GM18505 (cell line): ENCODE measurements at regions not wholly inside any gene's neighbourhood (a gene's known extent, or its start where the extent isn't known, plus 50 kb on each side); places are given as distances from the start of the nearest gene placed in this dataset.

Experiments
- ATAC-seq: cut with Tn5 transposase; IDR thresholded peaks from one replicate; pipeline ENCODE4 v1.9.1; 2021; ENCODE audit not compliant: unreplicated experiment
- POLR2A ChIP-seq: IDR thresholded peaks from 4 replicates; pipeline ENCODE4 v1.6.1; 2011; ENCODE audit warnings: borderline replicate concordance; ENCODE audit not compliant: insufficient read depth, insufficient read length; ENCODE audit errors: extremely low read depth

GRCh38 chr13:74973935-74974879 is 507.8 kb downstream of the TBC1D4 start:
- TF ChIP-seq POLR2A, result no peak
- no peak for ATAC-seq

GRCh38 chr13:74969419-74969818 is 512.5 kb downstream of the TBC1D4 start:
- no peak for ATAC-seq
- TF ChIP-seq POLR2A, result no peak

DNA sequence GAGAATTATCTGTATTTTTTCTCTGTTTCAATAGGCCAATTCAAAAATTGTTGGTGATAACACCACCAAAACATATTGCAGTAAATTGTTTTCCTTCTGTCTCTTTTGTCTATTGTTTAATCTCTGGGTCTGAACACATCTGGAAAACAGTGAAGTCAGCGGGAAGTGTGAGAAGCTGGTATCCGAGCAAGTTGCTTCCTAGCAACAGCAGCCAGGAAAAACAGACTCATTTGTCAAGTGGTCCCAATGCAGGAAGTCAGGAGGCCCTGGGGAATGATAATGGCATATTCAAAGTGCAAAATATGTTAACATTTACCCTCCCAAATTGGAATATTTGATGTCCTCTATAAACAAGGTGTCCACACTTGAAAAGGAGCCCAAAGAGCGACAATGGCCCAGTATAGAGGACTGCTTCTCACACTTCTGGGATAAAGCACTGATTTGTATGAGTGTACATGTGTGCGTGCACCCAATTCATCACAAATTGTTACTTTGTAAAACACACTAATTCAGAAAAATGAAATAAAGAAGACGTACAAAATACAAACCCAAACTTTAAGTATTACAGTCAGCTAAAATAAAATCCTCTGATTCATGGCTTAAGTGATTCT is 515.0 kb downstream of the TBC1D4 start:
- no peak for ATAC-seq
- no peak for TF ChIP-seq POLR2A

DNA sequence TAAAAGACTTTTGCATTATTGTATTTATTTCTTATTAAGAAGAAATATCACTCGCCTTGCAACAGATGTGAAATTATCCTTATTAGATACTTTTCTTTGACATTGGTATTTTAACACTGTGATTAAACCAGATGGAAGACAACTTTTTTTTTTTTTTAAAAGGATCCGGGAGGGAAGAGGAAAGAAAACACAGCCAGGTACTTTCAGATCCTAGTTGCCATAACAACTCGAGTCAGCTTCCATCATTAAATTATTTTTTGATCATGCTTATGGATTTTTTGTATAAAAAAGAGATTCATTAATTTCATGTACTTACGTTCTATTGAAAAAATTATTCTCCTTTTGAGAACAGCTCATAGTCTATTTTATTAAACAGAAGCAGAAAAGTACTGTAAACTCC is 515.7 kb downstream of the TBC1D4 start:
- no peak for TF ChIP-seq POLR2A
- ATAC-seq, result no peak

DNA sequence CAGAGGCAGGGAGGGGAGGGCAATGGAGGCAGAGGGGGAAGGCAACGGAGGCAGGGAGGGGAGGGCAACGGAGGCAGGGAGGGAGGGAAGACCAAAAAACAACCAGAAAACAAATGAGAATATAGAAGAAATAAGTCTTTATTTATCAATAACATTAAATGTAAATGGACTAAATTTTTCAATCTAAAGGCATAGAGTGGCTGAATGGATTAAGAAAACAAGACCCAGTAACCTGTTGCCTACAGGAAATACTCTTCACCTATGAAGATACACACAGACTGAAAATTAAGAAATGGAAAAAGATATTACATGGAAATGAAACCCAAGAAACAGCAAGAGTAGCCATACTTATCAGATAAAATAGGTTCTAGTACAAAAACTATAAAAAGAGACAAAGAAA is 536.3 kb downstream of the TBC1D4 start:
- TF ChIP-seq POLR2A, result no peak
- ATAC-seq, result no peak

DNA sequence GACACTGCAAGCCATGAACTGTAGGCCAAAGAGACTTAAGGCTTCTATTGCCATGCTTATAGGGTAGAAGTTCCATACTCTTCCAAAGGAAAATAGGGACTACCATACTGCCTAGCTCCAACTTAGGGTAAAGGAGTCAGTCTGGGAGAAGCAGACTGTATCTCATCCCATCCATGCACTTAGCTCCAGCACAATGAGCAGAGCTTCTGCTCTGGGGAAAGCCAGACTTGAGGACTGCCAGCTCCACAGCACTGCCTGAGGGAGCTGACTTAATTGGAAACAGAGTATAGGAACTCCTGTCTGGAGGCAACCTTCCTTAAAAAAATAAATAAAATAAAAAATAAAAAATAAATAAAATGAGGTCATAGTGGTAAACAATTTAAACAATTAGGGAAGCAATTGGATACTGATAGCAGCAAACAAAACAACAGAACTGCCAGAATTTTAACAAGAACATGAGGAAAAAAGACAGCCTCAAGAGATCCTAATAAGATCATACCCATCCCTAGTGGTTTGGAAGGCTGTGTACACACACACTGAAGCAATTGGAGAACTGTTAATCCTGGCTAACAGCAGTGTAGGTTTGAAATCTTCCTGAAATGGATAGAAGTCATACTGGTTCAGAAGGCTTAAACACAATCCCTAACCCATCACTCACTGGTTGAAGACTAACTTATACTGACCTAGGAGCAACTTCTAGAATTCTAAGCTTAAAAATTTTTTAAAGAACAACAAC is 550.1 kb downstream of the TBC1D4 start:
- TF ChIP-seq POLR2A, result no peak
- no peak for ATAC-seq

GRCh38 chr13:74930402-74931165 is 551.4 kb downstream of the TBC1D4 start:
- ATAC-seq, result peak; percentile 64

DNA sequence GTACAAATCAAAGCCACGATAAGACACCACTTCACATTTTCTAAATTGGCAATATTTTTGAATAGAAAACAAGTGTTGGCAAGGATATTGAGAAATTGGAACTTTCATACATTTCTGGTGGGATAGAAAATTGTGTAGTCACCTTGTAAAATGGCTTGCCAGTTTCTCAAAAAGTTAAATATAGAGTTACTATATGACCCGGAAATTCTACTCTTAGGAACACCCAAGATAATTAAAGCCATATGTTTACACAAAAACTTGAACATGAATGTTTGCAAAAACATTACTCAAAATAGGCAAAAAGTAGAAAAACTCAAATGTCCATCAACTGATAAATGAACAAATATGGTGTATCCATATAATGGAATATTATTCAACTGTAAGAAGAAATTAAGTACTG is 552.5 kb downstream of the TBC1D4 start:
- no peak for ATAC-seq
- no peak for TF ChIP-seq POLR2A

More at GRCh38 chr13:74930402-74931165, 551.4 kb downstream of the TBC1D4 start:
- no peak for TF ChIP-seq POLR2A

GRCh38 chr13:74927823-74928222 is 554.1 kb downstream of the TBC1D4 start:
- no peak for TF ChIP-seq POLR2A
- no peak for ATAC-seq

- ATAC-seq, result no peak
- TF ChIP-seq POLR2A, result no peak
Measured at GRCh38 chr13:74922963-74923362, 559.0 kb downstream of the TBC1D4 start.

GRCh38 chr13:74921326-74921725 is 560.6 kb downstream of the TBC1D4 start:
- peak; percentile 42 for ATAC-seq
- no peak for TF ChIP-seq POLR2A

- no peak for TF ChIP-seq POLR2A
- ATAC-seq, result peak; percentile 48
Measured at GRCh38 chr13:74920920-74921319, 561.0 kb downstream of the TBC1D4 start.

GRCh38 chr13:74920361-74920760 is 561.6 kb downstream of the TBC1D4 start:
- no peak for TF ChIP-seq POLR2A
- ATAC-seq, result no peak
